Peyer's patch (tissue), 4 donors: ENCODE measurements at regions not wholly inside any gene's neighbourhood (a gene's known extent, or its start where the extent isn't known, plus 50 kb on each side); places are given as distances from the start of the nearest gene placed in this dataset.

ENCODE experiments used
- DNase-seq, 3 donors: peaks; one replicate each; pipeline ENCODE4 v3.0.0-alpha.2; 2017 to 2019
- H3K27ac ChIP-seq, 4 donors: fragments of 200-600 bp; sonication (generic); one replicate each; pipeline ENCODE4 v1.5.1; 2016 to 2019
- H3K27me3 ChIP-seq, 2 donors: fragments of 200-600 bp; sonication (generic); one replicate each; pipeline ENCODE4 v1.5.1; 2019
- H3K36me3 ChIP-seq, 3 donors: fragments of 200-600 bp; sonication (generic); one replicate each; pipeline ENCODE4 v1.5.1; 2016 to 2019
- H3K4me1 ChIP-seq, 4 donors: fragments of 200-600 bp; sonication (generic); one replicate each; pipeline ENCODE4 v1.5.1; 2016 to 2019
- H3K4me3 ChIP-seq, 4 donors: fragments of 200-600 bp; sonication (generic); 1 replicate in 3 of 4; 2 replicates in 1 of 4; pipeline ENCODE4 v1.5.1; 2016 to 2019; ENCODE audit warnings: mild to moderate bottlenecking in 1 of 4
- H3K9me3 ChIP-seq, 4 donors: fragments of 200-600 bp; sonication (generic); one replicate each; pipeline ENCODE4 v1.5.1; 2016 to 2019; ENCODE audit warnings: mild to moderate bottlenecking in 1 of 4
- CTCF ChIP-seq, 6 experiments: fragments of 450-650 bp in 4 of 6; fragments of 200-600 bp in 2 of 6; sonication (generic) in 1 of 6; IDR thresholded peaks; one replicate each; pipeline ENCODE4 v1.5.1; 2017 to 2019; ENCODE audit warnings: antibody characterized with exemption in 6 of 6, mild to moderate bottlenecking in 3 of 6, moderate library complexity in 1 of 6
- POLR2A ChIP-seq, 2 donors: fragments of 450-650 bp; IDR thresholded peaks; one replicate each; pipeline ENCODE4 v1.5.1; 2017; ENCODE audit warnings: antibody characterized with exemption in 2 of 2, mild to moderate bottlenecking in 2 of 2, moderate library complexity in 2 of 2

- no peaks in the 10 kb centered on the region for H3K36me3 ChIP-seq
- no peaks in the 10 kb centered on the region for H3K9me3 ChIP-seq
- no peak overlapping the region for H3K27ac ChIP-seq
- no peak overlapping the region for H3K4me3 ChIP-seq
- DNase-seq: no peak
- no peaks in the 10 kb centered on the region for H3K27me3 ChIP-seq
- TF ChIP-seq CTCF (IDR thresholded peaks at IDR 0.05): no peak
- TF ChIP-seq POLR2A (IDR thresholded peaks at IDR 0.05): no peak
- no peaks in the 10 kb centered on the region for H3K4me1 ChIP-seq
Measured at GRCh38 chr5:125129151-125129806, 382.8 kb upstream of the ZNF608 start.

- TF ChIP-seq POLR2A (IDR thresholded peaks at IDR 0.05) (no peak), CTCF (IDR thresholded peaks at IDR 0.05) (no peak)
- Histone ChIP-seq H3K4me3 (no peak overlapping the region), H3K4me1 (no peaks in the 10 kb centered on the region), H3K27me3 (no peaks in the 10 kb centered on the region), H3K27ac (no peak overlapping the region), H3K36me3 (no peaks in the 10 kb centered on the region), H3K9me3 (no peaks in the 10 kb centered on the region)
- no peak for DNase-seq
Measured at GRCh38 chr5:125130591-125130990, 384.2 kb upstream of the ZNF608 start.

- no peaks in the 10 kb centered on the region for H3K9me3 ChIP-seq
- DNase-seq: no peak
Measured at GRCh38 chr5:125134216-125135081, 388.0 kb upstream of the ZNF608 start.

GRCh38 chr5:125137535-125137934, 391.1 kb upstream of the ZNF608 start:
- DNase-seq: no peak
- H3K4me3 ChIP-seq: no peak overlapping the region
- H3K4me1 ChIP-seq: no peaks in the 10 kb centered on the region
- no peaks in the 10 kb centered on the region for H3K36me3 ChIP-seq
- TF ChIP-seq POLR2A (IDR thresholded peaks at IDR 0.05) (no peak), CTCF (IDR thresholded peaks at IDR 0.05) (no peak)
- H3K9me3 ChIP-seq: no peaks in the 10 kb centered on the region
- no peak overlapping the region for H3K27ac ChIP-seq
- H3K27me3 ChIP-seq: no peaks in the 10 kb centered on the region

More at GRCh38 chr5:125134216-125135081, 388.0 kb upstream of the ZNF608 start:
- Histone ChIP-seq H3K4me1 (no peaks in the 10 kb centered on the region), H3K4me3 (no peak overlapping the region), H3K36me3 (no peaks in the 10 kb centered on the region), H3K27ac (no peak overlapping the region), H3K27me3 (no peaks in the 10 kb centered on the region)
- TF ChIP-seq CTCF (IDR thresholded peaks at IDR 0.05): no peak
- no peak for TF ChIP-seq POLR2A (IDR thresholded peaks at IDR 0.05)

GRCh38 chr5:125138266-125138665, 391.8 kb upstream of the ZNF608 start:
- H3K4me1 ChIP-seq: no peaks in the 10 kb centered on the region
- no peaks in the 10 kb centered on the region for H3K9me3 ChIP-seq
- TF ChIP-seq POLR2A (IDR thresholded peaks at IDR 0.05): no peak
- TF ChIP-seq CTCF (IDR thresholded peaks at IDR 0.05): no peak
- H3K4me3 ChIP-seq: no peak overlapping the region
- DNase-seq: no peak
- H3K27ac ChIP-seq: no peak overlapping the region
- no peaks in the 10 kb centered on the region for H3K27me3 ChIP-seq
- no peaks in the 10 kb centered on the region for H3K36me3 ChIP-seq
